WTC11 (cell line): ENCODE measurements at regions not wholly inside any gene's neighbourhood (a gene's known extent, or its start where the extent isn't known, plus 50 kb on each side); places are given as distances from the start of the nearest gene placed in this dataset.

ENCODE experiments used
- ATAC-seq: fragments of 200-7000 bp; cut with Tn5 transposase; 2 replicates; pipeline ENCODE4 v1.10.0; 2021; ENCODE audit warnings: mild to moderate bottlenecking, moderate library complexity
- CTCF ChIA-PET: fragments of 300-600 bp; sonication (Branson Sonifier 250); formaldehyde crosslinking; loops from one replicate; lab custom pipeline; 2021; ENCODE audit warnings: antibody characterized with exemption; lab: Charles Lee
- POLR2A ChIA-PET: fragments of 350-600 bp; sonication (Branson Sonifier 250); formaldehyde crosslinking; loops from one replicate; lab custom pipeline; 2021; ENCODE audit warnings: antibody characterized with exemption; lab: Charles Lee
- DNase-seq: peaks from one replicate; pipeline ENCODE4 v3.0.0; 2021; ENCODE audit warnings: low spot score
- H3K27ac Mint-ChIP-seq: 2 replicates; pipeline ENCODE4 v1.8.0; 2021; ENCODE audit warnings: mixed read lengths
- H3K27me3 Mint-ChIP-seq: 2 replicates; pipeline ENCODE4 v1.8.0; 2021; ENCODE audit warnings: low read depth, mild to moderate bottlenecking, moderate library complexity, mixed read lengths
- H3K36me3 Mint-ChIP-seq: 2 replicates; pipeline ENCODE4 v1.8.0; 2021; ENCODE audit warnings: mixed read lengths
- H3K4me1 Mint-ChIP-seq: 2 replicates; pipeline ENCODE4 v1.8.0; 2022; ENCODE audit warnings: mixed read lengths
- H3K4me3 Mint-ChIP-seq: 2 replicates; pipeline ENCODE4 v1.8.0; 2021; ENCODE audit warnings: mild to moderate bottlenecking, moderate library complexity, mixed read lengths
- H3K9me3 Mint-ChIP-seq: 2 replicates; pipeline ENCODE4 v1.8.0; 2021; ENCODE audit warnings: mixed read lengths
- ARID4B ChIP-seq: sonication (generic); formaldehyde crosslinking; IDR thresholded peaks from 2 replicates; pipeline ENCODE4 v1.8.0; 2023; ENCODE audit warnings: missing genetic modification reagents, mild to moderate bottlenecking, borderline replicate concordance
- CREB1 ChIP-seq: sonication (generic); formaldehyde crosslinking; IDR thresholded peaks from 2 replicates; pipeline ENCODE4 v1.8.0; 2023; ENCODE audit warnings: mild to moderate bottlenecking, missing genetic modification reagents
- E2F1 ChIP-seq: sonication (generic); formaldehyde crosslinking; IDR thresholded peaks from 2 replicates; pipeline ENCODE4 v1.8.0; 2022; ENCODE audit warnings: mild to moderate bottlenecking, missing genetic modification reagents
- ETV6 ChIP-seq: sonication (generic); formaldehyde crosslinking; IDR thresholded peaks from 2 replicates; pipeline ENCODE4 v1.8.1; 2022; ENCODE audit warnings: mild to moderate bottlenecking, missing genetic modification reagents
- GRHL2 ChIP-seq: fragments of 250-450 bp; sonication (Bioruptor Pico); IDR thresholded peaks from 2 replicates; pipeline ENCODE4 v1.8.0; 2022; ENCODE audit warnings: mild to moderate bottlenecking, moderate library complexity; ENCODE audit not compliant: insufficient replicate concordance, severe bottlenecking
- GTF2I ChIP-seq: fragments of 250-450 bp; sonication (Bioruptor Pico); conservative IDR thresholded peaks from 2 replicates; pipeline ENCODE4 v1.4.0; 2021; ENCODE audit warnings: mild to moderate bottlenecking
- MYBL2 ChIP-seq: sonication (generic); formaldehyde crosslinking; IDR thresholded peaks from 2 replicates; pipeline ENCODE4 v1.8.1; 2023; ENCODE audit warnings: mild to moderate bottlenecking, moderate library complexity, missing genetic modification reagents
- NFATC4 ChIP-seq: fragments of 250-450 bp; sonication (Bioruptor Pico); IDR thresholded peaks from 2 replicates; pipeline ENCODE4 v1.9.0; 2021; ENCODE audit warnings: mild to moderate bottlenecking
- OVOL2 ChIP-seq: fragments of 250-450 bp; sonication (Bioruptor Pico); IDR thresholded peaks from 2 replicates; pipeline ENCODE4 v1.9.0; 2021; ENCODE audit warnings: mild to moderate bottlenecking, borderline replicate concordance
- PRRX2 ChIP-seq: fragments of 250-450 bp; sonication (Bioruptor Pico); IDR thresholded peaks from 2 replicates; pipeline ENCODE4 v1.8.0; 2021; ENCODE audit warnings: mild to moderate bottlenecking
- SMAD4 ChIP-seq: sonication (generic); formaldehyde crosslinking; IDR thresholded peaks from 2 replicates; pipeline ENCODE4 v1.8.0; 2022; ENCODE audit warnings: mild to moderate bottlenecking, missing genetic modification reagents
- ZNF121 ChIP-seq: sonication (generic); formaldehyde crosslinking; IDR thresholded peaks from 2 replicates; pipeline ENCODE4 v1.8.0; 2023; ENCODE audit warnings: missing genetic modification reagents
- ZNF263 ChIP-seq: sonication (generic); formaldehyde crosslinking; IDR thresholded peaks from 2 replicates; pipeline ENCODE4 v1.8.1; 2022; ENCODE audit warnings: low read depth, mild to moderate bottlenecking, moderate library complexity, missing genetic modification reagents
- ZNF671 ChIP-seq: fragments of 250-450 bp; sonication (Bioruptor Pico); IDR thresholded peaks from 2 replicates; pipeline ENCODE4 v1.8.0; 2021; ENCODE audit warnings: mild to moderate bottlenecking
- TF ChIP-seq, protein P1 (sequence below): sonication (generic); formaldehyde crosslinking; IDR thresholded peaks from 2 replicates; pipeline ENCODE4 v1.8.1; 2023; ENCODE audit warnings: mild to moderate bottlenecking, missing genetic modification reagents, borderline replicate concordance
- TF ChIP-seq, protein P2 (sequence below): fragments of 250-450 bp; sonication (Bioruptor Pico); IDR thresholded peaks from 2 replicates; pipeline ENCODE4 v1.9.0; 2021; ENCODE audit warnings: mild to moderate bottlenecking

GRCh38 chr16:51445250-51445649 lies 294.2 kb upstream of the SALL1 start:
- no peak for DNase-seq
- H3K4me1 Mint-ChIP-seq = peaks cover 60% of the 10 kb centered on the region
- H3K27me3 Mint-ChIP-seq = no peaks in the 10 kb centered on the region
- POLR2A ChIA-PET = interaction anchor here (0.6 kb wide), 1 partner anchor 90 kb away, joined by 5 read pairs; no protein-coding TSS in a partner anchor
- H3K27ac Mint-ChIP-seq = no peak overlapping the region
- no peak for TF ChIP-seq GRHL2 (CRISPR knock-in tag)
- TF ChIP-seq CREB1 (CRISPR knock-in tag) = no peak
- TF ChIP-seq PRRX2 (CRISPR knock-in tag) = no peak
- TF ChIP-seq E2F1 (CRISPR knock-in tag) = no peak
- no peak for TF ChIP-seq ETV6
- no peak for TF ChIP-seq GTF2I (CRISPR knock-in tag)
- no peak for TF ChIP-seq OVOL2 (CRISPR knock-in tag)
- TF ChIP-seq NFATC4 (CRISPR knock-in tag) = no peak
- TF ChIP-seq, protein P1, sequence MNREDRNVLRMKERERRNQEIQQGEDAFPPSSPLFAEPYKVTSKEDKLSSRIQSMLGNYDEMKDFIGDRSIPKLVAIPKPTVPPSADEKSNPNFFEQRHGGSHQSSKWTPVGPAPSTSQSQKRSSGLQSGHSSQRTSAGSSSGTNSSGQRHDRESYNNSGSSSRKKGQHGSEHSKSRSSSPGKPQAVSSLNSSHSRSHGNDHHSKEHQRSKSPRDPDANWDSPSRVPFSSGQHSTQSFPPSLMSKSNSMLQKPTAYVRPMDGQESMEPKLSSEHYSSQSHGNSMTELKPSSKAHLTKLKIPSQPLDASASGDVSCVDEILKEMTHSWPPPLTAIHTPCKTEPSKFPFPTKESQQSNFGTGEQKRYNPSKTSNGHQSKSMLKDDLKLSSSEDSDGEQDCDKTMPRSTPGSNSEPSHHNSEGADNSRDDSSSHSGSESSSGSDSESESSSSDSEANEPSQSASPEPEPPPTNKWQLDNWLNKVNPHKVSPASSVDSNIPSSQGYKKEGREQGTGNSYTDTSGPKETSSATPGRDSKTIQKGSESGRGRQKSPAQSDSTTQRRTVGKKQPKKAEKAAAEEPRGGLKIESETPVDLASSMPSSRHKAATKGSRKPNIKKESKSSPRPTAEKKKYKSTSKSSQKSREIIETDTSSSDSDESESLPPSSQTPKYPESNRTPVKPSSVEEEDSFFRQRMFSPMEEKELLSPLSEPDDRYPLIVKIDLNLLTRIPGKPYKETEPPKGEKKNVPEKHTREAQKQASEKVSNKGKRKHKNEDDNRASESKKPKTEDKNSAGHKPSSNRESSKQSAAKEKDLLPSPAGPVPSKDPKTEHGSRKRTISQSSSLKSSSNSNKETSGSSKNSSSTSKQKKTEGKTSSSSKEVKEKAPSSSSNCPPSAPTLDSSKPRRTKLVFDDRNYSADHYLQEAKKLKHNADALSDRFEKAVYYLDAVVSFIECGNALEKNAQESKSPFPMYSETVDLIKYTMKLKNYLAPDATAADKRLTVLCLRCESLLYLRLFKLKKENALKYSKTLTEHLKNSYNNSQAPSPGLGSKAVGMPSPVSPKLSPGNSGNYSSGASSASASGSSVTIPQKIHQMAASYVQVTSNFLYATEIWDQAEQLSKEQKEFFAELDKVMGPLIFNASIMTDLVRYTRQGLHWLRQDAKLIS (CRISPR knock-in tag) = no peak
- TF ChIP-seq, protein P2, sequence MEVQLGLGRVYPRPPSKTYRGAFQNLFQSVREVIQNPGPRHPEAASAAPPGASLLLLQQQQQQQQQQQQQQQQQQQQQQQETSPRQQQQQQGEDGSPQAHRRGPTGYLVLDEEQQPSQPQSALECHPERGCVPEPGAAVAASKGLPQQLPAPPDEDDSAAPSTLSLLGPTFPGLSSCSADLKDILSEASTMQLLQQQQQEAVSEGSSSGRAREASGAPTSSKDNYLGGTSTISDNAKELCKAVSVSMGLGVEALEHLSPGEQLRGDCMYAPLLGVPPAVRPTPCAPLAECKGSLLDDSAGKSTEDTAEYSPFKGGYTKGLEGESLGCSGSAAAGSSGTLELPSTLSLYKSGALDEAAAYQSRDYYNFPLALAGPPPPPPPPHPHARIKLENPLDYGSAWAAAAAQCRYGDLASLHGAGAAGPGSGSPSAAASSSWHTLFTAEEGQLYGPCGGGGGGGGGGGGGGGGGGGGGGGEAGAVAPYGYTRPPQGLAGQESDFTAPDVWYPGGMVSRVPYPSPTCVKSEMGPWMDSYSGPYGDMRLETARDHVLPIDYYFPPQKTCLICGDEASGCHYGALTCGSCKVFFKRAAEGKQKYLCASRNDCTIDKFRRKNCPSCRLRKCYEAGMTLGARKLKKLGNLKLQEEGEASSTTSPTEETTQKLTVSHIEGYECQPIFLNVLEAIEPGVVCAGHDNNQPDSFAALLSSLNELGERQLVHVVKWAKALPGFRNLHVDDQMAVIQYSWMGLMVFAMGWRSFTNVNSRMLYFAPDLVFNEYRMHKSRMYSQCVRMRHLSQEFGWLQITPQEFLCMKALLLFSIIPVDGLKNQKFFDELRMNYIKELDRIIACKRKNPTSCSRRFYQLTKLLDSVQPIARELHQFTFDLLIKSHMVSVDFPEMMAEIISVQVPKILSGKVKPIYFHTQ (CRISPR knock-in tag) = no peak
- no peak for TF ChIP-seq ZNF121
- TF ChIP-seq ZNF263 (CRISPR knock-in tag) = no peak
- no peak for TF ChIP-seq ZNF671 (CRISPR knock-in tag)
- no peak for TF ChIP-seq ARID4B (CRISPR knock-in tag)
- no peak for TF ChIP-seq SMAD4 (CRISPR knock-in tag)
- TF ChIP-seq MYBL2 (CRISPR knock-in tag) = no peak
- TF ChIP-seq, all 79 proteins: peak for 0
- H3K4me3 Mint-ChIP-seq = no peak overlapping the region
- no peaks in the 10 kb centered on the region for H3K9me3 Mint-ChIP-seq
- no peak for ATAC-seq
- H3K36me3 Mint-ChIP-seq = no peaks in the 10 kb centered on the region
- CTCF ChIA-PET = no interaction called here
